ENCODE measurements at regions not wholly inside any gene's neighbourhood (a gene's known extent, or its start where the extent isn't known, plus 50 kb on each side); places are given as distances from the start of the nearest gene placed in this dataset.

GRCh38 chr5:166582416-166582815 is 1709.0 kb upstream of the WWC1 start:
- TF ChIP-seq CTCF (IDR thresholded peaks at IDR 0.05) (no peak), ZNF121 (CRISPR knock-in tag; IDR thresholded peaks at IDR 0.05) (no peak), TEAD1 (CRISPR knock-in tag; IDR thresholded peaks at IDR 0.05) (no peak), KAT7 (CRISPR knock-in tag; IDR thresholded peaks at IDR 0.05; ENCODE audit: borderline replicate concordance) (no peak), TEAD4 (CRISPR knock-in tag; IDR thresholded peaks at IDR 0.05) (no peak)
- TF ChIP-seq, protein P1, sequence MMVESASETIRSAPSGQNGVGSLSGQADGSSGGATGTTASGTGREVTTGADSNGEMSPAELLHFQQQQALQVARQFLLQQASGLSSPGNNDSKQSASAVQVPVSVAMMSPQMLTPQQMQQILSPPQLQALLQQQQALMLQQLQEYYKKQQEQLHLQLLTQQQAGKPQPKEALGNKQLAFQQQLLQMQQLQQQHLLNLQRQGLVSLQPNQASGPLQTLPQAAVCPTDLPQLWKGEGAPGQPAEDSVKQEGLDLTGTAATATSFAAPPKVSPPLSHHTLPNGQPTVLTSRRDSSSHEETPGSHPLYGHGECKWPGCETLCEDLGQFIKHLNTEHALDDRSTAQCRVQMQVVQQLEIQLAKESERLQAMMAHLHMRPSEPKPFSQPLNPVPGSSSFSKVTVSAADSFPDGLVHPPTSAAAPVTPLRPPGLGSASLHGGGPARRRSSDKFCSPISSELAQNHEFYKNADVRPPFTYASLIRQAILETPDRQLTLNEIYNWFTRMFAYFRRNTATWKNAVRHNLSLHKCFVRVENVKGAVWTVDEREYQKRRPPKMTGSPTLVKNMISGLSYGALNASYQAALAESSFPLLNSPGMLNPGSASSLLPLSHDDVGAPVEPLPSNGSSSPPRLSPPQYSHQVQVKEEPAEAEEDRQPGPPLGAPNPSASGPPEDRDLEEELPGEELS (CRISPR knock-in tag; IDR thresholded peaks at IDR 0.05): no peak
- TF ChIP-seq, protein P2, sequence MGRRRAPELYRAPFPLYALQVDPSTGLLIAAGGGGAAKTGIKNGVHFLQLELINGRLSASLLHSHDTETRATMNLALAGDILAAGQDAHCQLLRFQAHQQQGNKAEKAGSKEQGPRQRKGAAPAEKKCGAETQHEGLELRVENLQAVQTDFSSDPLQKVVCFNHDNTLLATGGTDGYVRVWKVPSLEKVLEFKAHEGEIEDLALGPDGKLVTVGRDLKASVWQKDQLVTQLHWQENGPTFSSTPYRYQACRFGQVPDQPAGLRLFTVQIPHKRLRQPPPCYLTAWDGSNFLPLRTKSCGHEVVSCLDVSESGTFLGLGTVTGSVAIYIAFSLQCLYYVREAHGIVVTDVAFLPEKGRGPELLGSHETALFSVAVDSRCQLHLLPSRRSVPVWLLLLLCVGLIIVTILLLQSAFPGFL (CRISPR knock-in tag; IDR thresholded peaks at IDR 0.05; ENCODE audit: borderline replicate concordance): no peak
- TF ChIP-seq, protein P3, sequence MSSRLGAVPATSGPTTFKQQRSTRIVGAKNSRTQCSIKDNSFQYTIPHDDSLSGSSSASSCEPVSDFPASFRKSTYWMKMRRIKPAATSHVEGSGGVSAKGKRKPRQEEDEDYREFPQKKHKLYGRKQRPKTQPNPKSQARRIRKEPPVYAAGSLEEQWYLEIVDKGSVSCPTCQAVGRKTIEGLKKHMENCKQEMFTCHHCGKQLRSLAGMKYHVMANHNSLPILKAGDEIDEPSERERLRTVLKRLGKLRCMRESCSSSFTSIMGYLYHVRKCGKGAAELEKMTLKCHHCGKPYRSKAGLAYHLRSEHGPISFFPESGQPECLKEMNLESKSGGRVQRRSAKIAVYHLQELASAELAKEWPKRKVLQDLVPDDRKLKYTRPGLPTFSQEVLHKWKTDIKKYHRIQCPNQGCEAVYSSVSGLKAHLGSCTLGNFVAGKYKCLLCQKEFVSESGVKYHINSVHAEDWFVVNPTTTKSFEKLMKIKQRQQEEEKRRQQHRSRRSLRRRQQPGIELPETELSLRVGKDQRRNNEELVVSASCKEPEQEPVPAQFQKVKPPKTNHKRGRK (CRISPR knock-in tag; IDR thresholded peaks at IDR 0.05; ENCODE audit: borderline replicate concordance): no peak
